HAP-1 (cell line): ENCODE measurements at regions not wholly inside any gene's neighbourhood (a gene's known extent, or its start where the extent isn't known, plus 50 kb on each side); places are given as distances from the start of the nearest gene placed in this dataset.

Experiments
- DNase-seq, 2 experiments: peaks; one replicate each; pipeline ENCODE4 v3.0.0-alpha.2; 2016 to 2020; ENCODE audit warnings: low spot score in 2 of 2
- H3K27me3 ChIP-seq: fragments of 250-450 bp; sonication (Bioruptor Pico); 2 replicates; pipeline ENCODE4 v1.5.1; 2020; ENCODE audit warnings: low read depth, mild to moderate bottlenecking, moderate library complexity
- H3K36me3 ChIP-seq: fragments of 250-450 bp; sonication (Bioruptor Pico); replicated peaks from 2 replicates; pipeline ENCODE4 v1.5.1; 2020; ENCODE audit warnings: mild to moderate bottlenecking
- H3K4me1 ChIP-seq: fragments of 250-450 bp; sonication (Bioruptor Pico); 2 replicates; pipeline ENCODE4 v1.5.1; 2020; ENCODE audit warnings: mild to moderate bottlenecking
- H3K4me3 ChIP-seq: fragments of 250-450 bp; sonication (Bioruptor Pico); 2 replicates; pipeline ENCODE4 v1.5.1; 2020; ENCODE audit warnings: mild to moderate bottlenecking, moderate library complexity
- H3K9me3 ChIP-seq: fragments of 250-450 bp; sonication (Bioruptor Pico); 2 replicates; pipeline ENCODE4 v1.5.1; 2020; ENCODE audit warnings: mild to moderate bottlenecking, moderate library complexity
- in situ Hi-C: fragments of 300-500 bp; cut with MboI; formaldehyde crosslinking; loops from 3 replicates; pipeline ENCODE4 v1.14.3; 2020; ENCODE audit warnings: low sequenced_read_pairs, inconsistent platforms, mixed read lengths

DNA sequence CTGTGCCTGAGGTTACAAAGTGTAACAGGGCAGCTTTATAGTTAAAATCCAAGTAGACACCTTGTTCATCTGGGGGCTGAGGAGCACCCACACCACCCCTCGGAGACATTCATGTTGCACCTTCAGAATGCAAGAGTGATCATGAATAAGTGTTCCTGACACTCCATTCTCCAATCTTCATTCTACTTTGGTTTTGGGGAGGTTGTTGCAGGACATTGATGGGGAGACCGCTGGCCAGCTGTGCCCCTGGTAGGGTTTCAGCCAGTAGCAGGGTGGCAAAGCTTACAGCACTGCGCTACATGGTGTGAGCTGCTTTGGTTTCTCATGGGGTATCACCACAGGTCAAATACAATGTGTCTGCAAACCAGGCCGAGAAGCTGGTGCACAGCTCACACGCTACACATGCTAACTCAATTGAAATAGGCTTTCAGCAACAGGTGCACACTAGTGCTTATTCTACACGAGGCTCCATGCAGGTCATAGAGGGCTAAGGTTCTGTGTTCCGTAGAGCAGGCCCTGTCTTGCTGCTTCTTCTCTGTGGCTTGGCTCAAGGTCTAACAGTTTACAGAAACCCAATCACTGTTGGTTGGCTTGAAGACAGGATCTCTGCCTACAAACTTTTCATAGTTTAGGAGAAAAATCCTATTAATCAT, 317.4 kb upstream of the ZNF32 start:
- in situ Hi-C loops, result no loop called here
- DNase-seq, result no peak
- Histone ChIP-seq H3K4me1 (no peaks in the 10 kb centered on the region), H3K27me3 (no peaks in the 10 kb centered on the region), H3K36me3 (no peaks in the 10 kb centered on the region), H3K9me3 (no peaks in the 10 kb centered on the region), H3K4me3 (no peak overlapping the region)

DNA sequence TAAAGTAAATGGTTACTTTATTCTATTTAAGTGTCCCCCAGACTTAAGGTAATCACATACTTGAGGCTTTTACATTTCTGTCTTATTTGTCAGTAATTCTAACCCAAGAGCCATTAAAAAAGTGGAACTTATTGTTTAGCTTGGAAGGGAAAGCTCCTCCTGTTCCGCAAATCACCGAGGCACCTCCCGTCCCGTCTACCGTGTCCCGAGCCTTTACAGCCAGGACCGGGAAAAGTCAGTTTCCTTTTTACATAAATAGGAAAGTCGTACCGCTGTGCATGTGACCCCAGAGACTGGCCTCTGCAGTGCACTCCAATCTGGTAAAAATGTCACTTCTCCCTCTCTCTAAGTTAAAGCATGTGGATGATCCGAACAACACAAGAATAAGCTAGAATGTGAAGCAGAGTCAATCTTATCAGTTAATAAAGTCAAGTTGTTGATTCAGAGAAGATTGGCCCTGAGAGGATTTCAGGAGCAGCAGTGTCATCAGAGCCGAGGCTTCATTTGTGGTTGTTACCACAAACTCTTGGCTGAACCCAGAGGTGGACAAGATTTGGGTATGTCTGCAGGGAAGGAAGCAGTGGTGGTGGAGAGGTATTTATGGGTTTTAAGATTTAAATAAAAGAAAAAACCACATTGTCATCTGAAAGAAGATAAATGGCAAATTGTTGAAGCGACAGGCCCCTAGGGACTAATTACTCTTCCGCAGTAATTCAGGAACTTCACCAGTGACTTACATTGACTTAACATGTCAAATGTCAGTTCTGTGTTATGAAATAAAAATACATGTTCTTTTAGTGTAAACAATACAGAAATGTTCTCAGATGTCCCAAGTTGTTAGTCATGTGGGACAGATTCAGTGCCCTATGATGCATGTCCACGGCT, 316.6 kb upstream of the ZNF32 start:
- no peaks in the 10 kb centered on the region for H3K27me3 ChIP-seq
- in situ Hi-C loops, result no loop called here
- no peaks in the 10 kb centered on the region for H3K9me3 ChIP-seq
- DNase-seq, result no peak
- H3K4me1 ChIP-seq, result no peaks in the 10 kb centered on the region
- no peak overlapping the region for H3K4me3 ChIP-seq
- no peaks in the 10 kb centered on the region for H3K36me3 ChIP-seq

DNA sequence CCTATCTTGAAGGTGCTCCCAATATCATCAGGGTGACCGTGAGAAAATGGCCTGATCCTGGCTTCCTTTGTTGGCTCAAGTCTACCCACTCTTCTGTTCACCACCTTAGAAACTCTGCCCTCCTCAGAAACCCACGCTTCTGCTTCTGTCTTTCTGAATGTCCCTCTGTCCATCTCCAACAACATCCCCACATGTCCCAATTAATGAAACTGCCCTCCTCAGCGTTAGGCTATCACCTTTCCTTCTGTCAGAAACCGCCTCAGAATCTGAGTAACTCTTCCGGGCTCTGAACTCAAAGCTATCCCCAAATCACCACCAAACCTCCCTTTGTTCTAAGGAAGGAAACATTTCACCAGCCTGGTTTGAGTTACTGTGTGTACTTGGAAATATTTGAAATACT, 315.8 kb upstream of the ZNF32 start:
- no peak for DNase-seq
- no peaks in the 10 kb centered on the region for H3K9me3 ChIP-seq
- H3K4me1 ChIP-seq, result no peaks in the 10 kb centered on the region
- no peaks in the 10 kb centered on the region for H3K36me3 ChIP-seq
- in situ Hi-C loops, result no loop called here
- no peak overlapping the region for H3K4me3 ChIP-seq
- no peaks in the 10 kb centered on the region for H3K27me3 ChIP-seq

DNA sequence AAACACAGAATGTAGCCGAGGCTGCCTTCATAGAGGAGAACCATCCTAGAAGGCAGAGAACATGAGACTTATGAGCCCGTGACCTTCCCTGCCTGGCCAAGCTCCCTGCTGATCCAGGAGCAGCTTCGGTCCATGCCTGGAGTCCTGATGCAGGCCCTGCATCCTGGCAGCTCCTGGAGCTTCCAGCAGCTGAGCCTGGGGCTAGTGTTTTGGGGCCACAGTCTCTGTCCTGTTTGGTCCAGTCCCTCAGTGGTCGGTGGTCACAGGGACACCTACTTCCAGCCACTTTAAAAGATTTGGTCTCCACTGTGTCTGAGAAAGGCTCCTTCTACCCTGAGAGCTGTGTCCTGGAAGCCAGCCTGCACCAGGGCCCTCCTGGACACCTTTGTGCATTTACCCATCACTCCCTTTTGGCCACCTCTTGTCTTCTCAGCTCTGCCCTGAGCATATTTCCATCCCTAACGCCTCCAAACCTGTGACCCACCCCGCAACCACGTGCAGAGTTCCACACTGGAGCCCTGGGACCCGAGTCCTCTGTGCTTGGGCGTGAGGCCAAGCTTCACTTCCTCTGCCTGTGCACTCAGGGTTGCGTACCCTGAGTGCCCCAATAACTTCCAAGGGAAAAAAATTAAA, 315.2 kb upstream of the ZNF32 start:
- in situ Hi-C loops, result no loop called here
- H3K4me3 ChIP-seq, result no peak overlapping the region
- no peaks in the 10 kb centered on the region for H3K9me3 ChIP-seq
- no peak for DNase-seq
- no peaks in the 10 kb centered on the region for H3K4me1 ChIP-seq
- no peaks in the 10 kb centered on the region for H3K36me3 ChIP-seq
- no peaks in the 10 kb centered on the region for H3K27me3 ChIP-seq

DNA sequence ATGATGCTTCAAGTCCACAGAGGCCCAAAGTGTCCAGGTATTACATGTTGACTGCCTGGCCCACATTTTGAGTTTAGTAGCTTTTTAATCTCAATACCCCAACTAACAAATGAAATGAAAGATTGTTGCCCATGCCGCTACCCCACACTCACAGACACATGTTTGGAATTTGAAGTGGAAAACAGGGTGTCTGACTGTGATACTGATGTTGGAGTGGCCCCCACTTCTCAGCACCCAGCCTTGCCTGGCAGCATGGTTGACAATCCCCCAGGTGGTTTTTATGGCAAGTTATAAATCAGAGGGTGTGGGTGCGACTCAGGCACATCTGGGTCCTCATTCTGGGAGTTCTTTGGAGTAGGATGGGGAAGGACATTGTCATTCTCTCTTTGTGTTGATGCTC, 314.7 kb upstream of the ZNF32 start:
- Histone ChIP-seq H3K4me3 (no peak overlapping the region), H3K4me1 (no peaks in the 10 kb centered on the region), H3K9me3 (no peaks in the 10 kb centered on the region), H3K36me3 (no peaks in the 10 kb centered on the region), H3K27me3 (no peaks in the 10 kb centered on the region)
- in situ Hi-C loops, result no loop called here
- no peak for DNase-seq

DNA sequence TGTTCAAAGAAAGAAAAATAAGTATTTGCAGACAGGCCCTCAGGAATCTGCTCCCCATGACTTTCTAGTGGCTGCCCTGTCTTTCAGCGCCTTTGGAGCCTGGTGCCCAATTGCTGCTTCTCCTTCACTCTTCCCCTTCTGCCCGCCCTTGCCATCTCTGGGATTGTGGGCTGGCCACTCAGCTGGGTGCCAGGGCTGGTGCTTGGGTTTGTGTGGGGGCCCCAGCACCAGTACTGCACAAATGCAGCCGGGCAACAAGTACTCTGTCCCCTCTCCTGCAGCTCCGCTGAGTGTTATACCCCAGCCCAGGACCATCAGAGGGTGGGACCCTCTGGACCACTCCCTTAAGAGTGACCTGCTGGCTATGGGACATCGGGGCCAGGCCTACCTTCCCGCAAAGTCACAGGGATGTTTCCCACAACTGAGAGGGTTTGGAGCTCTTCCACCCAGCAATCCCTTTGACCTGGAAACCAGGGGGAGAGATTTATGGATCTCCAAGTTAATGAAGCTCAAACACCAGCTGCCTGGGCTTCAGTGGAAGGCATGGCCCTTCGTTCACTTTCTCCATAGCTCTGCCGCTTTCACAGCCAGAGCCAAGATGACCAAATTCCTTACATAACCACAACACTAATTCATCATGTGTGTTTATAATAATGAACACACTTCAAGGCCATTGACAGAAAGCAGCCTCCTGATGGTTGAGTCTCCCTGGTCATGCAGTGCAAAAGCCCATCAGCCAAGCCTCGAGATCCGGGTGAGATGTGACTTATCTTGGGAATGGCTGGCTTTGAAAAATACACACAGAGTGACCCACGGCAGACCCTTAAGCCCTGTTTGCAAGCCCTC, 313.9 kb upstream of the ZNF32 start:
- Histone ChIP-seq H3K9me3 (no peaks in the 10 kb centered on the region), H3K36me3 (no peaks in the 10 kb centered on the region), H3K27me3 (no peaks in the 10 kb centered on the region), H3K4me3 (no peak overlapping the region), H3K4me1 (no peaks in the 10 kb centered on the region)
- no peak for DNase-seq
- in situ Hi-C loops, result no loop called here

DNA sequence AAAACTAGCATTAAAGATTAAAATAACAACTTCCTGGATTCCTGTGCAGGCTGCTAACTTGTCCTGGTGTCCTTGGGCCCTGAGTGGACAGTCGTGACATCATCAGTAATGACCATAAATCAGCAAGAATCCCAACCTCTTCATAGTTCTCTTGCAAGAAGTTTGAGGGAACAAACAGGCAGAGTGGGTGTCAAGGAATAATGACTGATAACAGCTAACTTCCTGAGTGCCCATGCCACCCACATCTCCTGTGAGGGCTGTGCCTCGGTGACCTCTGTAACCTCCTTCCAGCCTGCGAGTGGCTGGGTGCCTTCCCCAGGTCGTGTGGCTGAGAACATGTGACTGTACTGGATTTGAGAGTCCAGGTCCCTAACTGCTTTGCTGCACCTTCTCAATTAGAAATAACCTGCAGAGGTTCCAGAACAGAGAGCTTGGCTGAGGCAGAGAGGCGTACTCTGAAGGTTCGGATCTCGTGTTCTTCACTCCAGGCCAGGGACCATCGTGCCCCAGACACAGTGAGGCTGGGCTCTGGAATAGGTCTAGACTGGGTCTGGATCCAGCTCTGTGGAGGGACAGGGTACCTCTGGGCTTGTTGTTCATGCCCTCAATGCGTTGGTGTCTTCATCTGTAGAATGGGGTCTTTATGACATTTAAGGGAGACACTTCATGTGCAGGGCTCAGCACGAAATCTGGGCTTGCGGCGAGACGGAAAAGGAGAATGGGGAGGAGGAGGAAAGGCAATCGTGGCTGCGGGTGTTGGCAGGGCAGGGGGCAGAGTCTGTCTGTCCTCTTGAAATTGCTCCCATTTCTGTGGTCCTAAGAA, 313.1 kb upstream of the ZNF32 start:
- no peak for DNase-seq
- no peaks in the 10 kb centered on the region for H3K36me3 ChIP-seq
- no peak overlapping the region for H3K4me3 ChIP-seq
- in situ Hi-C loops, result no loop called here
- H3K4me1 ChIP-seq, result no peaks in the 10 kb centered on the region
- no peaks in the 10 kb centered on the region for H3K9me3 ChIP-seq
- no peaks in the 10 kb centered on the region for H3K27me3 ChIP-seq

DNA sequence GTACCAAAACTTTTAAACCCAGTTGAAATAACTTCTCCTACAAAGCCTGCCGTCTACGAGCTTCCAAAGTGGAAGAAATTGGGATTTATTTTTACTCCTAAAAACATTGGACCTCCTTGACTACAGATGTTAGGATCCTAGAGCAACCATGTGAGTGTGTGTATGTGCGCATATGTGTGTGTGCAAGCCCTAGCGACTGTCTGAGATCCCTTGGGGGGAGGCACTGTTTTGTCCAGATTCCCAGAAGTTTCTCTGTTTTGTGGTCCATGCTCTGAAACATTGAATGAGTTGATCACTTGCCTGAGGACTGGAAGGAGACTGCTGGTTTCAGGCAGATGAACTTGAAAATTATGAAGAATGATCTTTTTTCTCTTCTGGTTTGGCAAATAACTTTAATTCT, 312.3 kb upstream of the ZNF32 start:
- H3K4me3 ChIP-seq, result no peak overlapping the region
- no peaks in the 10 kb centered on the region for H3K27me3 ChIP-seq
- in situ Hi-C loops, result no loop called here
- no peaks in the 10 kb centered on the region for H3K4me1 ChIP-seq
- no peaks in the 10 kb centered on the region for H3K9me3 ChIP-seq
- no peak for DNase-seq
- H3K36me3 ChIP-seq, result no peaks in the 10 kb centered on the region

DNA sequence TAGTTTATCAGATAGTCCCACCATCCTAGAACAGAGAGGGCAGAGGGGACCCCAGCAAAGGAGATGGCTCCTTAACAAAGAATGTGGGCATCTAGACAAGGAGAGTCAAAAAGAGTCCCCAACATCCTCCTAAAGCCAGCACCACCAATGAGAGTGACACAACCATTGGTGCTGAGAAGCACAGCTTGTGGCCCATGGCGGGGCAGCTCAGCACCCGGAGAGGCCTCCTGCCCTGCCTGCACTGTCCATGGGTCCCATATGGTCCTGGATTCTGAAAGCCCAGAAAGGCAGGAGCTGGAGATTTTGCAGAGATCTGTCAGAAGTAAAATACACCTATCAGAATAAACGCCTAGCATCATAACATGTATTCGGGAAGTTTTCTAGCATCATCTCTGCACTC, 311.8 kb upstream of the ZNF32 start:
- Histone ChIP-seq H3K4me1 (no peaks in the 10 kb centered on the region), H3K27me3 (no peaks in the 10 kb centered on the region), H3K4me3 (no peak overlapping the region), H3K36me3 (no peaks in the 10 kb centered on the region), H3K9me3 (no peaks in the 10 kb centered on the region)
- DNase-seq, result no peak
- in situ Hi-C loops, result no loop called here

DNA sequence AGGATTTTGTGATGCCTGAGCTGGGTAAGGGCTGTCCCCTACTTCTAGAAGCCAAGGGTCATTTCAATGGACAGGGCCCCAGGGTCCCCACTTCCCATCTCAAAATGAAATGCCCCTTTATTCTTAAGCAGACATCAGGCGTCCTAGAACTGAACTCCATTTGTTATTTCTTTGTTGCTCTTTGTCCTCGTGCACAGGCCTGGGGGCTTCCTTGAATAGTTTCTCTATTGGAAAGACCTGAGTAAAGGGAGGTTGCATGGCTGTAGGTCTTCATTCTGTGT, 311.4 kb upstream of the ZNF32 start:
- Histone ChIP-seq H3K4me1 (no peaks in the 10 kb centered on the region), H3K36me3 (no peaks in the 10 kb centered on the region), H3K9me3 (no peaks in the 10 kb centered on the region), H3K4me3 (no peak overlapping the region), H3K27me3 (no peaks in the 10 kb centered on the region)
- in situ Hi-C loops, result no loop called here
- no peak for DNase-seq

DNA sequence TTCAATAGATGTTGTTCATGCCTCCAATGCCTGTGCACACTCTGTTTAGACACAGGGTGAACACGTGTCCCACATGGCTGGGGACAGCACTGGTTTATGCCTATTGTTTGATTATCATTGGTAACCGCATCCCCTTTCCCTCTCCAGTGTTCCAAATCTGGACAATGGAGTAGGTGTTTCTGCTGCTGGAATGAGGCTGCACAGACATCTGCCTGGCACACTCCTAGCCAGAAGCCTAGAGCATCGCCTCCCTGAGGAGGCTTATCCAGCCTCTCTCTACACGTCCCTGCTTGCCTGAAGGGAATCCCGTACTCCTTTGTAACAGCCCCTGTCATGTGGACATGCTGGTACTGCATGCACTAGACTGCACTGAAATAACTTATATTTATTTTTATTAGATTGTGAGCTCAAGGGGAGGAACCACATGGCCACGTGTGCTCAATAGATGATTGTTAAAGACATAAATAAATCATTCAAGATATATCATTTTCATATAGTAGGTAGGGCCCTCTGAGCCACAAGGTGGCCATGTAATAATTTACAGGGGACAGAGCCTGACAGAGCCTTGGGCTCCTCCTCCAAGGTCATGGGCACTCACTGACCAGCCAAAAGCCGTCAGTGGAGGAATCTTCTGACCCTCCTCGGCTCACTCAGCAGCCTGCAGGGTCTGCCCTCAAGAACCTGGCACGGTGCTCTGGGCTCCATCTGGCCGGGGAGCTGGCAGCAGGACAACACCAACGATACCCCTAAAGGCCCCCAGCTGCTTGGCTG, 310.9 kb upstream of the ZNF32 start:
- Histone ChIP-seq H3K4me1 (no peaks in the 10 kb centered on the region), H3K27me3 (no peaks in the 10 kb centered on the region)

DNA sequence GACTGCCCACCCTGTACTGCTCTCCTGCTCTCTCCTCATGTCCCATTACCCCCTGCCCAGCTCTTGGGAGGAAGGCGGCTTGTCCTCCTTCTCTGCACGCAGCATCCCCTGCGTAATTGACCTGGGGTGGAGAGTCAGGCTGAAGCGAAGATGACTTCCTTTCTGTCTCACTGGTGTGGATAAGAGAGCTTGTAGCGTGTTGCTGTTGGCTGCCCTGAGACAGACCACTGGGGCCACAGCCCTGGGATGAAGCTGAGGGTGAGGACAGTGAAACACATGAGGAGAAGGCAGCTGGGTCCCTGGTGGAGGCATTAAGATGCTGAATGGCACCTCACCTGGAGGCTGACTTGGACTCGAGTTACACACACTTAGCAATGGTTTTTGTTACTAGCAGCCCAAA, 310.3 kb upstream of the ZNF32 start:
- no peaks in the 10 kb centered on the region for H3K4me1 ChIP-seq
- in situ Hi-C loops, result no loop called here
- no peaks in the 10 kb centered on the region for H3K36me3 ChIP-seq
- H3K4me3 ChIP-seq, result no peak overlapping the region
- no peaks in the 10 kb centered on the region for H3K9me3 ChIP-seq
- DNase-seq, result no peak
- H3K27me3 ChIP-seq, result no peaks in the 10 kb centered on the region

More for the DNA sequence above, 310.9 kb upstream of the ZNF32 start:
- in situ Hi-C loops, result no loop called here
- no peaks in the 10 kb centered on the region for H3K36me3 ChIP-seq
- no peak overlapping the region for H3K4me3 ChIP-seq
- no peaks in the 10 kb centered on the region for H3K9me3 ChIP-seq
- DNase-seq, result no peak

DNA sequence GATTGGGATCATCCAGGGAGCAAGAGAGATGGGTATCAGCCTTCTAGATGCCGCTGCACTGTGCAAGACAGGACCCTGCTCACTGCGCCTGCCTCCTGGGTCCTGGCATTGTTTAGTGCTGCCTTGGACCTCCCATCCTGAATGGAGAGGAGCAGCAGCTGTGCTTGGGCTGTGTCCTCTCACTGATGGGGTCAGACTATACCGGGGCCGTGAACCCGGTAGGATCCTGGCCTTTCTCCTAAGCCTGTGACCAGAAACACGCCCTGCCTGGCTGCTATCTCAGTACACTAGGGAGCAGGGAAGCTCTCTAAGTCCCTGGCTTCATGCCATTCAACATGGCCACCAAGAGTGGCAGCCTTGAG, 309.4 kb upstream of the ZNF32 start:
- Histone ChIP-seq H3K4me3 (no peak overlapping the region), H3K9me3 (no peaks in the 10 kb centered on the region), H3K4me1 (no peaks in the 10 kb centered on the region), H3K36me3 (no peaks in the 10 kb centered on the region), H3K27me3 (no peaks in the 10 kb centered on the region)
- no peak for DNase-seq
- in situ Hi-C loops, result no loop called here
